HG02870 (cell line): ENCODE measurements at regions not wholly inside any gene's neighbourhood (a gene's known extent, or its start where the extent isn't known, plus 50 kb on each side); places are given as distances from the start of the nearest gene placed in this dataset.
"Not testable (repeated sequence)": the region's sequence is repeated elsewhere in the genome, so short reads cannot be mapped to it uniquely, and the experiment has no call there.

Source experiments
- ATAC-seq: cut with Tn5 transposase; IDR thresholded peaks from one replicate; pipeline ENCODE4 v1.9.1; 2021; ENCODE audit warnings: mild to moderate bottlenecking, moderate library complexity; ENCODE audit not compliant: unreplicated experiment

DNA sequence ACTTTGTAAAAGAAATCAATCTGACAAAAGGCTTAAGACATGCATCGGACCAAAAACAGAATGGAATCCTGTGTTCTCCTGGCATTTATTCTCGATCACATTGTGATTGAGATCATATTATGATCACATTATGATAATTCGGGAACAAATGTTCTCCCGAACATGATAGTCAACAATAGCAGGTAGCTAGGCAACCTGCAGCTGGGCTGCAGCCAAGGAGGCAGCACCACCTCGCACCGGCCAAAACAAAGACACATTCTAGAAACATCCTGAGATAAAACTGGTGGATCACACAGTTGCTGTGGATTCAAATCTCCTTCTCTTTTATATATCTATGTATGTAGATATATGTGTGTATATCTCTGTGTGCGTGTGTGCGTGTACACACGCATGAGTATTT is 480.6 kb upstream of the CYLC2 start:
- ATAC-seq, result no peak

DNA sequence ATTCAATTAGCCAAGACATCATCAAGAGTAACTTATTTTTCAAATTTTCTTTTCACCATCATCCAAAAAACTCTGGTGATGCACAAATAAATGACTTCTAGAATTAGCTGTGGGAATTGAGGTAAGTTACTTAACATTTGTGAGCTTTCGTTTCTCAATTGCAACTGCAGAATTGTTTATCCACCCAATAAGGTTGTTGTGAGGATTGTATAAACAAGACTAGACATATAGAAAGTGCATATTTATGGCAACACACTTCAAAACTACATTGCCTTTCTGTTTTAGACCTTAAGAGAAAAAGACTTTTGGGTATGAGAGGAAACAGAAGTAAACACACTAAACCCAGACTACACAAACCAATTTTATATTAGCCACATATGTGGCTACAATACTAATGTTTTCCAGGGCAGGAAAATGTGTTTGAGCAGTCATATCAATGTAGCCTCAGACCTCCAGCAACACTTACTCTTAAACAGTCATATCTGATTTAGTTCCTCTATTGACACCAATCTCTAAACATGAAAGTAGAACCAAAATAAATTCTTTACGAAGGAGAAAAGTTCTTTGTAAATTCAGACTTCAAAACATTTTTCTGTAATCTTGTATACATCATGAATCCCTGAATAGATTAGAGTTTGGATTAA is 488.0 kb upstream of the CYLC2 start:
- no peak for ATAC-seq

DNA sequence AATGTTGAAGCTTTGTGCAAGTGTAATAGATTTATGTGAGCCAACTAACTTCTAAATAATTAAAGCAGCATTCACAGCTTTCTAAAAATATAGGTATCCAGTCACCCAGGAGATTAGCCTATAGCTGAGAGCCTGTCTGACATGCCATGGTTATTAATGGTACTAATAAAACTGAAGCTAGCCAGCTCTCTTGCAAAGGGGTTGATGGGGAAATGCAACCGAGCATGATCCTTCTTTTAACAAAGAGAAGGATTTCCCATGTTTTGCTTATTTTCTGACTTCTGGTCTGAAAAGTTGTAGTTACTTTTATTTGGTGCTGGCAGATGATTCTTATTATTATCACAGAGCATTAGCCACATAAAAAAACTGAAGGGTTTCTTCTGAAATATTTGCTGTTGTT is 488.7 kb upstream of the CYLC2 start:
- ATAC-seq, result no peak

DNA sequence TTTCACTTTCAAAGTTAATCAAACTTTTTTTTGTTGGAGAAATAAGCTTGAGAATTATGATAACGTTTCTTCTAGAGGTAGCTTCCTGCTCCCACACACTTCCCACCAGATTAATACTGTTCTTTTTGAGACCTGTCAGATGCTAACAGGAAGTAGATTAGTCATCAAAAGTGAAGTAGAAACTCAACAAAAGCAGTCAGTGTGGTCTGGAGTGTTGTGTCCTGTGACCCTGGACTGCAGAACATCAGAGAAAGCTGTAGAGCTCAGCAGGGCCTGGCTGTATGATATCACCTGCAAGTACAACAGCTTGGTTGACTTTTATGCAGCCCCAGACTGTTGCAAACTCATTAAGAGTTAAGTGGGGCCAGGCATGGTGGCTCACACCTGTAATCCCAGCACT is 495.7 kb upstream of the CYLC2 start:
- no peak for ATAC-seq

DNA sequence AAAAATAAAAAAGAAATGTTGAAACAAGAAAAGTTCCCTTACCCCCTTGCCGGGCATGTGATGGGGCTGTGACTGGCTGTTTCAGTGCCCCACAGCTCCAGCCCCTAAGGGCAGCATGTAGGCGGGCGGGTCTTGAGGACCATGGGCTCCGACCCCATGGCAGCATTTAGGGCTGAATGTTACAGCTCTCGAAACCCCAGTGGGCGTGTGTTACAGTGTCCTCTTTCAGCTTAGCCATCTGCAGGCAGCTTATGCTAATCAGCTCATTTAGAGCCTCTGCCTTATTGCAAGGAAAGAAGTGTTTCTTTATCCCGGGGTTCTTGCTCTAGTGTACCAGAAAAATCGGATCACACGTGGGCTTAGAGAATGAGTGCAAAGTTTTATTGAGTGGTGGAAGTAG is 497.4 kb upstream of the CYLC2 start:
- ATAC-seq, result no peak

DNA sequence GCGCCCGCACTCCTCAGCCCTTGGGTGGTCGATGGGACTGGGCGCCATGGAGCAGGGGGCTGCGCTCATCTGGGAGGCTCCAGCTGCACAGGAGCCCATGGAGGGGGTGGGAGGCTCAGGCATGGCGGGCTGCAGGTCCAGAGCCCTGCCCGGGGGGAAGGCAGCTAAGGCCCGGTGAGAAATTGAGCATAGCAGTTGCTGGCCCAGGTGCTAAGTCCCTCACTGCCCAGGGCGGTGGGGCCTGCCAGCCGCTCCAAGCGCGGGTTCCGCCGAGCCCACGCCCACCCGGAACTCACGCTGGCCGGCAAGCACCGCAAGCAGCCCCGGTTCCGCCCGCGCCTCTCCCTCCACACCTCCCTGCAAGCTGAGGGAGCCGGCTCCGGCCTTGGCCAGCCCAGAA is 508.2 kb upstream of the CYLC2 start:
- not testable (repeated sequence) for ATAC-seq

DNA sequence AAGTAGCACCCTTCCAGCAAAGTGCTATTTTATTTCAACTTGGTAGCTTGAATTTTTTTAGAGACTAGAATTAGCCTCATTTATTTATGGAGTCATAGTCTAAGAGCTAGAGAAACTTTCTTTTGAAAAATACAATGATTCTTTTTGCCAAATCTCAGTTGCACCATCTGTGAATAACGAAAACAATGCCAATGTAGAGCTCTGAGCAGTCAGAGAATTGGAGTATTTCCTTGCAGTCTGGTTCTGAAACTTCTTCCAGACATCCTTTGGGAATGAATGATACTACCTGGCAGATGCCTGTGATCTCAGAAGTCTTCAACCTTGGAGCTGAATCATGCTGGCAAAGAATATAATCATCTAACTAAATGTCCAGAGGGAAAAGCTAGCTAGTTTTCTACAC is 511.5 kb upstream of the CYLC2 start:
- no peak for ATAC-seq

DNA sequence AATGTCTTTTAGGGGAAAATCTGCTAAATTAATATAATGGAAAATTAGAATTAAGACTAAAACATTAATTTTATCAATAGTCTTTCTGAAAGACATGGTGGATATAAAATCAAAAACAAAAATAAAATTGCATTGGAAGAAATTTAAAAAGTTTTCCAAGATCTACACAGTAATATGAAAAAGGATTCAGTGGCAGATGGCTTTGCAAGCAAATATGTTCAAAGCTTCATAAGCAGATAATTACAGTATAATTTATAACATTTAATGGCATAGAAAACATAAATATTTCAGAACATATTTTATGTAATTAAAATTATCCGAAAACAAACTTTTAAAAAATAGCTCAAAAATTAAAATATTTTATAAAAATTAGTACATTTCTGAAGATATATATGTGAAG is 512.4 kb upstream of the CYLC2 start:
- ATAC-seq, result no peak

DNA sequence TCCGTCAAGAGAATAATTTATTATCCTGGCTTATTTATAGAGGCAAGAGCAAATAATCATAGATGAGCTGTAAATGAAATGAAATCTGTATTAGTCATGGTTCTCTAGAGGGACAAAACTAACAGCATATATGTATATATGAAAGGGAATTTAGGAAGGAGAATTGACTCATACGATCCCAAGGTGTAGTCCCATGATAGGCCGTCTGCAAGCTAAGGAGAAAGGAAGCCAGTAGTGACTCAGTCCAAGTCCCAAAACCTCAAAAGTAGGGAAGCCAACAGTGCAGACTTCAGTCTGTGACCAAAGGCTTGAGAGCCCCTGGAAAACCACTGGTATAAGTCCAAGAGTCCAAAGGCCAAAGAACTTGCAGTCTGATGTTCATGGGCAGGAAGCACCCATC is 515.9 kb upstream of the CYLC2 start:
- ATAC-seq, result no peak

DNA sequence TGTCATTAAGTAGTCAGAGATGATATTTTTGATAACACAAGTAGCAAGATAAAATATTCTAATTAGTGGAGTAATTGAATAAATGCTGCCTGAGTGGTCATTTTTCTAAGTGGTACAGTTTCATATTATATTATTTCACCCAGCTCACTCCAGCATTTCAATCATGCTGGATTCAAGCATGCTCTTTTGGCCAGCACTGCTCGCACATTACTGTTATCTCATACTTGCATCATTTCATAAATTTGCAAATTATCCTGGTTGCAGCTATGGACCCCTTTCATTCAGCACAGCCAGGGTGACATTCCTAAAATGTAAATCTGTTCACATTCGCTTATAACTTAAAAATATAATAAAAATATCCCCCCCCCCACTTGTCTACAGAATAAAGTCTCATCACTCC is 520.8 kb upstream of the CYLC2 start:
- no peak for ATAC-seq

DNA sequence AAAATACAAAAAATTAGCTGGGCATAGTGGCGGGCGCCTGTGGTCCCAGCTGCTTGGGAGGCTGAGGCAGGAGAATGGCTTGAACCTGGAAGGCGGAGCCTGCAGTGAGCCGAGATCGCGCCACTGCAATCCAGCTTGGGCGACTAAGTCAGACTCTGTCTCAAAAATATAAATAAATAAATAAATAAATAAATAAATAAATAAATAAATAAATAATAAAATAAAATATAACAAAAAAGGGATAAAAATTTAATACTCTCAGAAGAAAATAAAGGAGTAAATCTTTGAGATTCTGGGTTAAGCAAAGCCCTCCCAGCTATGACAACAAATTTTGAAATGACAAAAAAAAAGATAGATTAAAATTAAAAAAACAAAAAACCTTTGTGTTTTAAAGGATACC is 525.7 kb upstream of the CYLC2 start:
- ATAC-seq, result not testable (repeated sequence)

DNA sequence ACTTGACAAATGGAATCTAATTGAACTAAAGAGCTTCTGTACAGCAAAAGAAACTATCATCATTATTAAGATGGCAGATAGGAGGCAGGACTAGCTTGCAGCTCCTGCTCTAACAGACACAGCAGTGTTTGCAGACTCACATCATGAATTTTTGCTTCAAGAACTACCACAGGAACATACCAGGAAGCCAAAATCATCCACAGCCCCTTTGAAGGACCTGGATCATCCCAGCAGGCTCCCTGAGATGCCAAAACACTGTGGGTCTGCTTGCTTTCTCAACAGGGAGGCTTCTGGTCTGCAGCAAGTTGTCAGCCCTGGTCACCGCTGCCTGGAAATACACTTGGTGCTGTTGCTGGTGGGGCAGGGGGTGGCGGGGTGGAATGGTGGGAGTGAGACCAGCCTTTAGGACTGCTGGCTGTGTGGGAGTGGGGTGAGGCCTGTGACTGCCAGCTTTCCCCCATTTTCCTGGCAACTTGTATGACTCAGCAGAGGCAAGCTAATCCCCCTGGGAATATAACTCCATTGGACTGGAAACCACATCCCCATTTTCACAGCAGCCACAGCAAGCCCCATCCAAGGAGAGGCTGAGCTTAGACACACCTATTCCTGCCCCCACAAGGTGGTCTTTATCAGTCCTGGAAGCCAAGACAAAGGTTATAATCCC is 533.8 kb upstream of the CYLC2 start:
- no peak for ATAC-seq

DNA sequence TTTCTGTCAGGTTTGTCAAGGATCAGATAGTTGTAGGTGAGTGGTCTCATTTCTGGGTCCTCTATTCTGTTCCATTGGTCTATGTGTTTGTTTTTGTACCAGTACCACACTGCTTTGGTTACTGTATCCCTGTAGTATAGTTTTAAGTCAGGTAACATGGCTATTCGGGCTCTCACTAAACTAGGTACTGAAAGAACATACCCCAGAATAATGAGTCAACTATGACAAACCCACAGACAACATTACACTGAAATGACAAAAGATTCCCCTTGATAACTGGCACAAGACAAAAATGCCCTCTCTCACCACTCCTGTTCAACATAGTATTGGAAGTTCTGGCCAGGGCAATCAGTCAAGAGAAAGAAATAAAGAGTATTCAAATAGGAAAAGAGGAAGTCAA is 535.3 kb upstream of the CYLC2 start:
- no peak for ATAC-seq

DNA sequence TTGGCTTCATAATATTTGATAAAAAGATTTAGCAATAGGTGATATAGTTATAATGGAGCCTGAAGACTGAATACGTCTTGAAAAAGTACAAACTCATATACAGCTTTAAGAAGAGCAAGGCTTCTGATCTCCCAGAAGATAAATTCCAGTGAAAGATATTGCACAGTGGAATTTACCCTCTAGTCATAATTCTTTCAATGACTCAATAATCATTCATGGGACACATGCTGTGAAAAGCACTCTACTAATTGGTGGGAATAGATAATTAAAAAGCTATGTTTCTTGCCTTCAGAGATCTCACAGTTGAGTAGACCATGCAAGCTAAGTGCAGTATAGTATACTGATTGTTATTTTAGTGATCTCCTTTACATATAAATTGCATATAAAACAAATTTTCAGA is 538.6 kb upstream of the CYLC2 start:
- ATAC-seq, result no peak

DNA sequence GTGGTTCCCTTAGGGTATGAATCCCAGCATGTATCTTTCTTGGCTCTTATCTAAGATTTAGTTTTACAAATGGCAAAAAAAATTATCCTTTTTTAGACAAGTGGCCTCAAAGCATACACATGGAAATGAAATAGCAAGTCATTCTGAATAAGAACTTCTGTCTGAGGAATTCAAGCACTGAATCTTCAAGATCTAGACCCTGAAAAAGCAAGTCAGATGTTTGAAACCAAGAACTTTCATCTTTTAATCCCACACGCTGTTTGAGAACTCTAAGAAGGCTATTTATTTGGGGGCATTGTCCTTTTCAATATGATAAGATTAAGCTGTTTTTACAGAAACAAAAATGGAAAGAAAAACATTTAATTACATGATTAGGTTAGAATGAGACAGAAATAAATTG is 549.2 kb upstream of the CYLC2 start:
- no peak for ATAC-seq

DNA sequence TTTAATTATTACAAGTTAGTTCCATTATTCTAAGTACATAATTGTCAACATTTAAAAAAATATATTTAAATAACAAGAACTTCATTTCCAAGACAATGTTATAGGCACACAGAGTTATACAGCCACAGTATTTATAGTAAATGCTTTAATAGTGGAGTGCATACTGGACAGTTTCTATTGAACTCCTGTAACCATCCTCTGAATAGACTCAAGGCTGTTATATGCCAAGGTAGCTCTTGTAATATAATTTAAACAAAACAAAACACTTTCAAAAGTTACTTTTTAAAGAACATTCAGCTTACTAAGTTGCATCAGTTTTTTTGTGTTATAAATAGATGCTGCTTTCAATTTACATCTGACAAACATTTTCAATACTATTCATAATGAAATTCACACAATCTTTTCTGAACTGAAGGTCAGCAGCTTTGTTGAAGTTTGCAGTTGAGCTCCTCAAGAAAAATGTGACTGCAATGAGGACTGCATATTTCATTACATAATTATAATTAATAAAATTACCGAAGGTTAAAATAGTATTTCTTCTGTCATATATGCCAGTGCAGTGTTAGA is 549.9 kb upstream of the CYLC2 start:
- ATAC-seq, result no peak

DNA sequence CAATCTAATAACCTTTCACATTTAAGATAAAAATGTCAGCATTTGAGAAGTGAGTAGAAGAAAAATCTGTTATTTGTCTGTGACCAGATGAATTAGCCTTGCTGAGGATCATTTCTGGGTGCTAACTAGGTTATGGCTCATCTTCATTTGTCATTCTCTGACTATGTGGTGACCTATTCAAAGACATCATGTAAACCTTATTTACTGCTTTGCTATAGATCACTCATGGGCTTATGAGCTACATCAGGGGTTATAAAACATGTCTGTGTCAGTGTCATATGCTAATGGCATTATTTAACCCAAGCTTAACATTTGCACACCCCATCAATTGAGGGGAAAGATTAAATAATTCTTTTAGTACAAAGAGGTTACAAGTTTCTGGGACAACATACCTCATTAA is 555.5 kb upstream of the CYLC2 start:
- no peak for ATAC-seq

DNA sequence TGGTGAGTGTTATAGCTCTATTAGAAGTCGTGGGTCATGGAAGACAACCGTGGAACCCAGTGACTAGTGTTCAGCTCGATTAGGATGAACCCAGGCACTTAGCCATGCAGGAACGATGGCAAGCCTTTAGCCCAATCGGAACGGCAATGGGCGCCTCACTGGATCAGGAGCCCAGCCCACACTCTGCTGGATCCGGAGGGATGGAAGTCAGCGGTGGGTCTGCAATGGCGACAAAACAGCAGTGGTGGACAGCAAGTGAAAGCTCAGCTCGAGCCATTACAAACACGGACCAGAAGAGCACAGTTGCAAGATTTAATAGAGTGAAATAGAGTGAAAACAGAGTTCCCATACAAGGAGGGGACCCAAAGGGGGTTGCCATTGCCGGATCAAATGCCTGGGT is 558.5 kb upstream of the CYLC2 start:
- ATAC-seq, result not testable (repeated sequence)

DNA sequence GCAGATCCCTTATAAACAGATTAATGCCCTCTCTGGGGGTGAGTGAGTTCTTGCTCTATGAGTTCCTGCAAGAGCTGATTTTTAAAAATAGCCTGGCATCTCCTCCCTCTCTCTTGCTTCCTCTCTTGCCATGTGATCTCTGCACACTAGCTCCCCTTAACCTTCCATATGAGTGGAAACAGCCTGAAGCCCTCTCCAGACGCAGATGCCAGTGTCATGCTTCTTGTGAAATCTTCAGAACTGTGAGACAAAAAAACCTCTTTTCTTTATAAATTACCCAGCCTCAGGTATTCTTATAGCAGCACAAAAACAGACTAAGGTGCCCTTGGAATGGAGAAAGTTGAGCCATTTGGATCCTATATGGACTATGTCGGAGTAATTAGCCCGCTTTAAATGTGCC is 559.7 kb upstream of the CYLC2 start:
- ATAC-seq, result no peak

DNA sequence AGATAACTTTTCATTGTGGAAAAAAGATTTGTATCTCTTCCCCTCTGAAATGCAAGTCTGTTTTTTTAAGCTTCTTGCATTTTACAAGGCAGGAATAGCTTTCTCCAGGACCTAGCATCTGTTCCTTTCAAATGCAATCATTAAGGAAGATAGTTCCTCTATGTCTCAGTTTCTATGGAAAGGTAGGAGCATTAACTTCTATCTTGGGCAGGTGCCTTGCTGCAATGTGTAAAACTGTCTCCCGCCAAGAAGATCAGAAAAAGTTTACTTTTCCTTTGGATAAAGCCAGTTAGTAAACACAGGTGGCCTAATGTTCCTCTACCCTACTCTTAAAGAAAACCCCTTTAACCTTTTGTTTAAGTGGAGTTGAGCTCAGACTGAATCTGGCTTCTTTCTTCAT is 560.6 kb upstream of the CYLC2 start:
- no peak for ATAC-seq

DNA sequence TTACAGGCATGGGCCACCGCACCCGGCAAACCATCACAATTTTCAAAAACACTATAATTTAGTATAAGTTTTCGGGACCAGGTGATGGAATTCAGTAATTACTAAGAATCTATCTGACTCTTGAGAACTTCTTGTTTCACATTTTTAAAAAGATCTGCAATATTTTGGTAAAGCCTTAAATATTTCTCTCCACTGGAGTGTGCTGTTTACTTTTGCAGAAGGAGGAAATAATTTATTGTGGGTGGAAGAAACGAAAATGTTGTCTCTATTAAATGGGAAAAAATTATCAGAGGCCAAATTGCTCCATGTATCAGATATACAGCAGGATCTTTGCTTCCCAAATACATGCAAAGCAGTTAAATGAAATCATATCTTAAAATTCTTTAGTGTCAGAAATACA is 566.8 kb upstream of the CYLC2 start:
- no peak for ATAC-seq

DNA sequence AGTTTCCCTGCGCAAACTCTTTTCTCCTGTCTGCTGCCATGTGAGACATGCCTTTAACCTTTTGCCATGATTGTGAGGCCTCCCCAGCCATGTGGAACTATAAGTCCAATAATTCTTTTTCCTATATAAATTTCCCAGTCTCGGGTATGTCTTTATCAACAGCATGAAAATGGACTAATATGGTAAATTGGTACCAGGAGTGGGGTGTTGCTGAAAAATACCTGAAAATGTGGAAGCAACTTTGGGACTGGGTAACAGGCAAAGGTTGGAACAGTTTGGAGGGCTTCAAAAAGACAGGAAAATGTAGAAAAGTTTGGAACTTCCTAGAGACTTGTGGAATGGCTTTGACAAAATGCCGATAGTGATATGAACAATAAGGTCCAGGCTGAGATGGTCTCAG is 578.9 kb upstream of the CYLC2 start:
- ATAC-seq, result not testable (repeated sequence)
